ENCODE measurements at regions not wholly inside any gene's neighbourhood (a gene's known extent, or its start where the extent isn't known, plus 50 kb on each side); places are given as distances from the start of the nearest gene placed in this dataset.

- H3K27ac ChIP-seq (ENCODE audit: low read length) = no peak overlapping the region
- ATAC-seq = no peak
- no peaks in the 10 kb centered on the region for H3K9me3 ChIP-seq (ENCODE audit: control insufficient read depth, insufficient read depth, low read length)
- WGBS (ENCODE audit: insufficient coverage) = 86% methylated on average over 11 of the region's 13 CpGs
- no peak overlapping the region for H3K4me3 ChIP-seq (ENCODE audit: low read length)
- no peaks in the 10 kb centered on the region for H3K9me3 Mint-ChIP-seq
- H3K4me1 Mint-ChIP-seq = no peaks in the 10 kb centered on the region
- no peak overlapping the region for H3K27ac Mint-ChIP-seq
- no peaks in the 10 kb centered on the region for H3K27me3 ChIP-seq (ENCODE audit: control insufficient read depth, insufficient read depth, low read length)
- H3K27me3 Mint-ChIP-seq (ENCODE audit: low read depth in 2 of 2) = peaks cover 6 to 15% of the 10 kb centered on the region in 2 donors
- no peaks in the 10 kb centered on the region for H3K36me3 Mint-ChIP-seq
- no peaks in the 10 kb centered on the region for H3K4me1 ChIP-seq (ENCODE audit: control insufficient read depth, insufficient read depth, low read length)
- no peak for DNase-seq
- intact Hi-C loops (cut with micrococcal nuclease) = no loop called here
- TF ChIP-seq, protein P1, sequence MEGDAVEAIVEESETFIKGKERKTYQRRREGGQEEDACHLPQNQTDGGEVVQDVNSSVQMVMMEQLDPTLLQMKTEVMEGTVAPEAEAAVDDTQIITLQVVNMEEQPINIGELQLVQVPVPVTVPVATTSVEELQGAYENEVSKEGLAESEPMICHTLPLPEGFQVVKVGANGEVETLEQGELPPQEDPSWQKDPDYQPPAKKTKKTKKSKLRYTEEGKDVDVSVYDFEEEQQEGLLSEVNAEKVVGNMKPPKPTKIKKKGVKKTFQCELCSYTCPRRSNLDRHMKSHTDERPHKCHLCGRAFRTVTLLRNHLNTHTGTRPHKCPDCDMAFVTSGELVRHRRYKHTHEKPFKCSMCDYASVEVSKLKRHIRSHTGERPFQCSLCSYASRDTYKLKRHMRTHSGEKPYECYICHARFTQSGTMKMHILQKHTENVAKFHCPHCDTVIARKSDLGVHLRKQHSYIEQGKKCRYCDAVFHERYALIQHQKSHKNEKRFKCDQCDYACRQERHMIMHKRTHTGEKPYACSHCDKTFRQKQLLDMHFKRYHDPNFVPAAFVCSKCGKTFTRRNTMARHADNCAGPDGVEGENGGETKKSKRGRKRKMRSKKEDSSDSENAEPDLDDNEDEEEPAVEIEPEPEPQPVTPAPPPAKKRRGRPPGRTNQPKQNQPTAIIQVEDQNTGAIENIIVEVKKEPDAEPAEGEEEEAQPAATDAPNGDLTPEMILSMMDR (IDR thresholded peaks at IDR 0.05) = no peak
- no peak overlapping the region for H3K4me3 Mint-ChIP-seq
- H3K36me3 ChIP-seq (ENCODE audit: control insufficient read depth, insufficient read depth, low read length) = no peaks in the 10 kb centered on the region
Measured at GRCh38 chr20:59421920-59422637, 121.7 kb downstream of the EDN3 start.

DNA sequence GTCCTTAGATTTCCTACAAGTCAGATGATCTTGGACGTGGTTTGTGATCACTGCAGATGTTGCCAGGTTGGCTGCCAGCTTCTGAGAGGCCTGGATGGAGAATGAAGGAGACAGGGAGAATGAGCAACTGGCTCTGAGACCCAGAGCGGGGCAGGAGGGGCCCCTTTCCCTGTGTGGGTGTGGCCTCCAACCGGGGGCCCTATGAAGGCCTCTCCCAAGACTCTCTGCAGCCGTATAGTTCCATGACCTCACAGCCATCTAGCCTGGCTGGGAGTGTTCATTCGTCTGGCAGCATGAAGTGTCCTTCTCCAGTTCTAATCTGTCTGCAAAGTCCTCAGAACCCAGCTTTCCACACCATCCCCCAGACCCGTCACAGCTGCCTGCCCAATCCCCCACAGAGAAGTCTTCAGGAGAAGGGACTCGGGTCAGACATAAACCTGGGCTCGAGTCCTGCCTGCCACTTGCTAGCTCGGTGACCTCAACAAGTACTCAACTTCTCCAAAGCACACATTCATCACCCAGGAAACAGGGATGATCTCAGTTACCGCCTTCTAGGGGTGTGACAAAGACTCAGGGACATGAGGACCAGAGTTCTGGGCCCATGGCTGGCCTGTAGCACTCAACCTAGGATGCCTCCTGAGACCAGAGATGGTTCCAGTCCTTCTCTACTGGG, 122.6 kb downstream of the EDN3 start:
- Histone ChIP-seq H3K9me3 (ENCODE audit: control insufficient read depth, insufficient read depth, low read length) (no peaks in the 10 kb centered on the region), H3K36me3 (ENCODE audit: control insufficient read depth, insufficient read depth, low read length) (no peaks in the 10 kb centered on the region), H3K27me3 (ENCODE audit: control insufficient read depth, insufficient read depth, low read length) (no peaks in the 10 kb centered on the region), H3K27ac (ENCODE audit: low read length) (no peak overlapping the region), H3K4me3 (ENCODE audit: low read length) (no peak overlapping the region), H3K4me1 (ENCODE audit: control insufficient read depth, insufficient read depth, low read length) (no peaks in the 10 kb centered on the region)
- Mint-ChIP-seq H3K4me1 (no peaks in the 10 kb centered on the region), H3K4me3 (no peak overlapping the region), H3K27ac (no peak overlapping the region), H3K27me3 (ENCODE audit: low read depth in 2 of 2) (peaks cover 6 to 11% of the 10 kb centered on the region in 2 donors), H3K36me3 (no peaks in the 10 kb centered on the region), H3K9me3 (no peaks in the 10 kb centered on the region)
- DNase-seq = no peak
- TF ChIP-seq, protein P1 (IDR thresholded peaks at IDR 0.05) = no peak
- WGBS (ENCODE audit: insufficient coverage) = 75% methylated on average over 10 of the region's 10 CpGs
- intact Hi-C loops (cut with micrococcal nuclease) = no loop called here
- no peak for ATAC-seq

- TF ChIP-seq, protein P1 (IDR thresholded peaks at IDR 0.05) = no peak
- intact Hi-C loops (cut with micrococcal nuclease) = no loop called here
- no peaks in the 10 kb centered on the region for H3K9me3 Mint-ChIP-seq
- no peak overlapping the region for H3K27ac Mint-ChIP-seq
- Histone ChIP-seq H3K4me3 (ENCODE audit: low read length) (no peak overlapping the region), H3K36me3 (ENCODE audit: control insufficient read depth, insufficient read depth, low read length) (no peaks in the 10 kb centered on the region), H3K9me3 (ENCODE audit: control insufficient read depth, insufficient read depth, low read length) (no peaks in the 10 kb centered on the region), H3K27me3 (ENCODE audit: control insufficient read depth, insufficient read depth, low read length) (no peaks in the 10 kb centered on the region), H3K4me1 (ENCODE audit: control insufficient read depth, insufficient read depth, low read length) (peaks cover 6% of the 10 kb centered on the region), H3K27ac (ENCODE audit: low read length) (no peak overlapping the region)
- ATAC-seq (no peak), DNase-seq (no peak)
- H3K27me3 Mint-ChIP-seq (ENCODE audit: low read depth in 2 of 2) = peaks cover 3 to 6% of the 10 kb centered on the region in 2 donors
- no peaks in the 10 kb centered on the region for H3K36me3 Mint-ChIP-seq
- H3K4me3 Mint-ChIP-seq = no peak overlapping the region
- 81% methylated on average over 13 of the region's 13 CpGs for WGBS (ENCODE audit: insufficient coverage)
- H3K4me1 Mint-ChIP-seq = peaks cover 9% of the 10 kb centered on the region in 2 donors
Measured at GRCh38 chr20:59424976-59425375, 124.6 kb downstream of the EDN3 start.

Measured in natural killer cell (primary cell).